HepG2 (cell line): ENCODE measurements at regions not wholly inside any gene's neighbourhood (a gene's known extent, or its start where the extent isn't known, plus 50 kb on each side); places are given as distances from the start of the nearest gene placed in this dataset.
A peak's percentile ranks its signal among the peaks of the same experiment; 100 is the strongest.

Experiments
- ATAC-seq: fragments of 200-7000 bp; cut with Tn5 transposase; 3 replicates; pipeline ENCODE4 v1.9.1; 2020; ENCODE audit warnings: mild to moderate bottlenecking, moderate library complexity
- BruUV-seq: library from RNA; stranded (reverse); fragments of 400-500 nt; replicated peaks from 2 replicates; lab custom pipeline; 2021; lab: Mats Ljungman, UMichigan
- CTCF ChIA-PET: fragments of 300-600 bp; formaldehyde crosslinking; extraction: SDS; loops from one replicate; lab custom pipeline; 2021; ENCODE audit warnings: low total read pairs, inconsistent platforms, low intra/inter-chr PET ratio; lab: Yijun Ruan, JAX
- POLR2A ChIA-PET: fragments of 350-600 bp; sonication (Branson Sonifier 250); formaldehyde crosslinking; loops from one replicate; lab custom pipeline; 2020; ENCODE audit warnings: antibody characterized with exemption, inconsistent platforms; lab: Yijun Ruan, JAX
- DNase-seq: peaks from one replicate; pipeline ENCODE4 v3.0.0-alpha.2; 2015; ENCODE audit warnings: low spot score
- FAIRE-seq: peaks from 3 replicates; lab custom pipeline; 2011; peaks lifted over from hg19 to GRCh38; lab: Jason Lieb, UNC
- H2AFZ ChIP-seq: one replicate; pipeline ENCODE4 v1.6.1; 2011; ENCODE audit warnings: low read length, inconsistent platforms
- H3K27ac ChIP-seq: fragments of 300-600 bp; 3 replicates; pipeline ENCODE4 v1.8.0; 2011; ENCODE audit warnings: mixed run types, mild to moderate bottlenecking, mixed read lengths, low read length, inconsistent platforms; ENCODE audit not compliant: insufficient read depth; ENCODE audit errors: extremely low read length
- H3K27me3 ChIP-seq, 2 experiments: fragments of 200-600 bp in 1 of 2; 2 replicates in 1 of 2; 3 replicates in 1 of 2; pipeline versions ENCODE4 v1.6.0 to v1.8.0; 2011; ENCODE audit warnings: low read length in 2 of 2, mild to moderate bottlenecking in 2 of 2, moderate library complexity in 2 of 2, inconsistent platforms in 1 of 2; ENCODE audit not compliant: insufficient read depth in 2 of 2, control insufficient read depth in 1 of 2
- H3K36me3 ChIP-seq, 2 experiments: fragments of 200-600 bp in 1 of 2; replicated peaks in 1 of 2; 2 replicates in 1 of 2; 3 replicates in 1 of 2; pipeline versions ENCODE4 v1.5.1 to v1.8.0; 2011; ENCODE audit warnings: low read length in 2 of 2, inconsistent platforms in 1 of 2; ENCODE audit not compliant: insufficient read depth in 2 of 2, control insufficient read depth in 1 of 2
- H3K4me1 ChIP-seq: 2 replicates; pipeline ENCODE4 v1.5.1; 2012; ENCODE audit warnings: low read length, inconsistent platforms; ENCODE audit not compliant: insufficient read depth
- H3K4me2 ChIP-seq: 2 replicates; pipeline ENCODE4 v1.6.0; 2011; ENCODE audit warnings: low read depth, low read length, inconsistent platforms
- H3K4me3 ChIP-seq, 3 experiments: fragments of 200-600 bp in 1 of 3; sonication (generic), shearing (Covaris generic) in 1 of 3; replicated peaks in 1 of 3; 2 replicates each; pipeline ENCODE4 v1.5.1; 2011 to 2016; ENCODE audit warnings: low read length in 3 of 3, inconsistent platforms in 2 of 3, low read depth in 2 of 3, mild to moderate bottlenecking in 2 of 3, control low read depth in 1 of 3, mixed read lengths in 1 of 3; ENCODE audit not compliant: insufficient read depth in 1 of 3
- H3K79me2 ChIP-seq: one replicate; pipeline ENCODE4 v1.6.1; 2011; ENCODE audit warnings: low read length, inconsistent platforms; ENCODE audit not compliant: insufficient read depth
- H3K9ac ChIP-seq: 2 replicates; pipeline ENCODE4 v1.6.0; 2011; ENCODE audit warnings: mild to moderate bottlenecking, low read depth, low read length, inconsistent platforms; ENCODE audit not compliant: insufficient read depth
- H3K9me3 ChIP-seq: 2 replicates; pipeline ENCODE4 v1.5.1; 2012; ENCODE audit warnings: mild to moderate bottlenecking, low read length
- H4K20me1 ChIP-seq: 2 replicates; pipeline ENCODE4 v1.6.0; 2011; ENCODE audit warnings: inconsistent platforms, mild to moderate bottlenecking, low read length, moderate library complexity; ENCODE audit not compliant: insufficient read depth
- IRF9 ChIP-seq: sonication (generic); formaldehyde crosslinking; IDR thresholded peaks from 2 replicates; pipeline ENCODE4 v1.8.0; 2022; ENCODE audit warnings: missing genetic modification reagents, mild to moderate bottlenecking, borderline replicate concordance
- LCORL ChIP-seq, 2 experiments: fragments of 450-650 bp in 1 of 2; sonication (generic) in 1 of 2; formaldehyde crosslinking in 1 of 2; IDR thresholded peaks; 2 replicates each; pipeline versions ENCODE4 v1.5.0 to v1.6.1; 2017 to 2020; ENCODE audit warnings: antibody characterized with exemption in 1 of 2, missing genetic modification reagents in 1 of 2
- POLR2AphosphoS2 ChIP-seq: IDR thresholded peaks from 2 replicates; pipeline ENCODE4 v1.6.1; 2011; ENCODE audit warnings: low read depth, low read length, improper control_type of control experiment
- TCF12 ChIP-seq, 2 experiments: fragments of 450-650 bp in 1 of 2; sonication (generic) in 1 of 2; formaldehyde crosslinking in 1 of 2; IDR thresholded peaks; 2 replicates each; pipeline versions ENCODE4 v1.6.1 to v1.8.0; 2017 to 2022; ENCODE audit warnings: antibody characterized with exemption in 1 of 2, mild to moderate bottlenecking in 1 of 2, missing genetic modification reagents in 1 of 2, moderate library complexity in 1 of 2
- WGBS: methylation state at CpG from one replicate; pipeline ENCODE4 v1.1.6; 2017; ENCODE audit warnings: low lambda C conversion rate; 5-methylcytosine and 5-hydroxymethylcytosine counted together
- in situ Hi-C: cut with HindIII; loops from 2 replicates; pipeline ENCODE4 v1.10.0; 2017; ENCODE audit warnings: low pct_unique_long_range_greater_than_20kb; ENCODE audit not compliant: extremely low pct_ligation_motif_present
- intact Hi-C: fragments of 100-400 bp; cut with micrococcal nuclease; formaldehyde crosslinking; loops from one replicate; pipeline ENCODE4 v1.10.0; 2022; ENCODE audit not compliant: unreplicated experiment
- TF ChIP-seq, protein P1 (sequence below): sonication (generic); formaldehyde crosslinking; IDR thresholded peaks from 2 replicates; pipeline ENCODE4 v1.8.0; 2022; ENCODE audit warnings: missing genetic modification reagents, mild to moderate bottlenecking, inconsistent platforms, borderline replicate concordance
- TF ChIP-seq, protein P2 (sequence below): sonication (generic); formaldehyde crosslinking; IDR thresholded peaks from 2 replicates; pipeline ENCODE4 v1.4.0; 2020; ENCODE audit warnings: missing genetic modification reagents, mild to moderate bottlenecking, borderline replicate concordance
- TF ChIP-seq, protein P3 (sequence below): IDR thresholded peaks from 2 replicates; pipeline ENCODE4 v1.6.1; 2016; ENCODE audit warnings: low read depth, control low read depth

- H3K36me3 ChIP-seq, result no peaks in the 10 kb centered on the region
- no peaks in the 10 kb centered on the region for H4K20me1 ChIP-seq
- no peaks in the 10 kb centered on the region for H3K9me3 ChIP-seq
- POLR2A ChIA-PET, result no interaction called here
- H3K27ac ChIP-seq, result no peak overlapping the region
- in situ Hi-C loops (no loop called here), intact Hi-C loops (no loop called here)
- DNase-seq (no peak), FAIRE-seq (no peak), ATAC-seq (no peak)
- TF ChIP-seq POLR2AphosphoS2 (no peak), TCF12 (IDR thresholded peaks at IDR 0.05) (no peak), TCF12 (CRISPR knock-in tag; IDR thresholded peaks at IDR 0.05) (no peak), LCORL (IDR thresholded peaks at IDR 0.05) (0 out of 2 replicates have a peak, but pooled peaks have one; percentile 14), LCORL (CRISPR knock-in tag; IDR thresholded peaks at IDR 0.05) (no peak), IRF9 (CRISPR knock-in tag) (no peak)
- TF ChIP-seq, protein P1, sequence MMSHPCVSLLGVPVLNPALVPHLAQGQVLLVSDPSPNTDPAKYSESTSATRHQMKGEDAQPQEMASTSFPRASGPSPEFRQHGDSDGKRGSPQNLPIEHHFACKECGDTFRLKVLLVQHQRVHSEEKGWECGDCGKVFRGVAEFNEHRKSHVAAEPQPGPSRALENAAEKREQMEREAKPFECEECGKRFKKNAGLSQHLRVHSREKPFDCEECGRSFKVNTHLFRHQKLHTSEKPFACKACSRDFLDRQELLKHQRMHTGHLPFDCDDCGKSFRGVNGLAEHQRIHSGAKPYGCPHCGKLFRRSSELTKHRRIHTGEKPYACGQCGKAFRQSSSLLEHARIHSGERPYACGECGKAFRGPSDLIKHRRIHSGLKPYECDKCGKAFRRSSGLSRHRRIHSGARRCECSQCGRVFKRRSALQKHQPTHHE (CRISPR knock-in tag), result no peak
- no peak overlapping the region for H2AFZ ChIP-seq
- H3K27me3 ChIP-seq, result no peaks in the 10 kb centered on the region; a peak in 1 of 5 replicates
- BruUV-seq, result no TSS peak
- CTCF ChIA-PET, result no interaction called here
- no peaks in the 10 kb centered on the region for H3K79me2 ChIP-seq
- no peak overlapping the region for H3K4me3 ChIP-seq
- H3K4me1 ChIP-seq, result peaks cover 8% of the 10 kb centered on the region; the same call in 1 of the 2 replicates
- WGBS, result 14% methylated on average over 1 of the region's 4 CpGs
- no peak overlapping the region for H3K4me2 ChIP-seq
- H3K9ac ChIP-seq, result no peak overlapping the region
Measured at GRCh38 chr1:57620605-57621004, 196.7 kb upstream of the DAB1 start.

DNA sequence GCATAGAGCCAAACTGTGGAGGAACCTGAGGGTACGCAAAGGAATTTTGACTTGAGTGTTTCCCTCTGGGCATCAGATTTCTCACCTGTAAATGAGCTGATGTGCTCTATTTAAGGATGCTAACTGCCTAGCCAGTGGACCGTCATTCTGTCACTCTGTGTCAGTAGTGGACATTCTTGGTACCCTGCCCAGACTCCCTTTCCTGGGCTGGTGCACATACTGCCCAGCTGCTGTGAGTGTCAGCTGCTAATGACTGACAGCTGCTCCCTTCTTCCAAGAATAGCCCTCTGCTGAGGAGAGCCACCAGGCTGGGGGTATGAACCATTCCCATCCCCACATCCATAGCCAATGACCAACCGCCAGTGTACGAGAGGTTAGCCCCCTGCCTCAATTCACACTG, 193.1 kb upstream of the DAB1 start:
- FAIRE-seq, result no peak
- ChIA-PET CTCF (no interaction called here), POLR2A (no interaction called here)
- no peak for ATAC-seq
- no peak for DNase-seq
- Histone ChIP-seq H3K27me3 (no peaks in the 10 kb centered on the region), H3K4me2 (no peak overlapping the region), H3K9ac (no peak overlapping the region), H3K79me2 (no peaks in the 10 kb centered on the region), H4K20me1 (no peaks in the 10 kb centered on the region), H3K36me3 (no peaks in the 10 kb centered on the region), H3K4me3 (no peak overlapping the region), H3K27ac (no peak overlapping the region), H3K4me1 (no peaks in the 10 kb centered on the region; the same call in 1 of the 2 replicates), H3K9me3 (no peaks in the 10 kb centered on the region), H2AFZ (no peak overlapping the region)
- no TSS peak for BruUV-seq
- in situ Hi-C loops (no loop called here), intact Hi-C loops (no loop called here)
- 67% methylated on average over 3 of the region's 4 CpGs for WGBS
- TF ChIP-seq, protein P2, sequence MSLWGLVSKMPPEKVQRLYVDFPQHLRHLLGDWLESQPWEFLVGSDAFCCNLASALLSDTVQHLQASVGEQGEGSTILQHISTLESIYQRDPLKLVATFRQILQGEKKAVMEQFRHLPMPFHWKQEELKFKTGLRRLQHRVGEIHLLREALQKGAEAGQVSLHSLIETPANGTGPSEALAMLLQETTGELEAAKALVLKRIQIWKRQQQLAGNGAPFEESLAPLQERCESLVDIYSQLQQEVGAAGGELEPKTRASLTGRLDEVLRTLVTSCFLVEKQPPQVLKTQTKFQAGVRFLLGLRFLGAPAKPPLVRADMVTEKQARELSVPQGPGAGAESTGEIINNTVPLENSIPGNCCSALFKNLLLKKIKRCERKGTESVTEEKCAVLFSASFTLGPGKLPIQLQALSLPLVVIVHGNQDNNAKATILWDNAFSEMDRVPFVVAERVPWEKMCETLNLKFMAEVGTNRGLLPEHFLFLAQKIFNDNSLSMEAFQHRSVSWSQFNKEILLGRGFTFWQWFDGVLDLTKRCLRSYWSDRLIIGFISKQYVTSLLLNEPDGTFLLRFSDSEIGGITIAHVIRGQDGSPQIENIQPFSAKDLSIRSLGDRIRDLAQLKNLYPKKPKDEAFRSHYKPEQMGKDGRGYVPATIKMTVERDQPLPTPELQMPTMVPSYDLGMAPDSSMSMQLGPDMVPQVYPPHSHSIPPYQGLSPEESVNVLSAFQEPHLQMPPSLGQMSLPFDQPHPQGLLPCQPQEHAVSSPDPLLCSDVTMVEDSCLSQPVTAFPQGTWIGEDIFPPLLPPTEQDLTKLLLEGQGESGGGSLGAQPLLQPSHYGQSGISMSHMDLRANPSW, result no peak
- TF ChIP-seq, protein P3, sequence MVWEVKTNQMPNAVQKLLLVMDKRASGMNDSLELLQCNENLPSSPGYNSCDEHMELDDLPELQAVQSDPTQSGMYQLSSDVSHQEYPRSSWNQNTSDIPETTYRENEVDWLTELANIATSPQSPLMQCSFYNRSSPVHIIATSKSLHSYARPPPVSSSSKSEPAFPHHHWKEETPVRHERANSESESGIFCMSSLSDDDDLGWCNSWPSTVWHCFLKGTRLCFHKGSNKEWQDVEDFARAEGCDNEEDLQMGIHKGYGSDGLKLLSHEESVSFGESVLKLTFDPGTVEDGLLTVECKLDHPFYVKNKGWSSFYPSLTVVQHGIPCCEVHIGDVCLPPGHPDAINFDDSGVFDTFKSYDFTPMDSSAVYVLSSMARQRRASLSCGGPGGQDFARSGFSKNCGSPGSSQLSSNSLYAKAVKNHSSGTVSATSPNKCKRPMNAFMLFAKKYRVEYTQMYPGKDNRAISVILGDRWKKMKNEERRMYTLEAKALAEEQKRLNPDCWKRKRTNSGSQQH (CRISPR knock-in tag), result no peak
